GM18867 (cell line): ENCODE measurements at regions not wholly inside any gene's neighbourhood (a gene's known extent, or its start where the extent isn't known, plus 50 kb on each side); places are given as distances from the start of the nearest gene placed in this dataset.

ENCODE experiments used
- ATAC-seq: cut with Tn5 transposase; IDR thresholded peaks from one replicate; pipeline ENCODE4 v1.9.1; 2021; ENCODE audit warnings: mild to moderate bottlenecking, moderate library complexity; ENCODE audit not compliant: unreplicated experiment

DNA sequence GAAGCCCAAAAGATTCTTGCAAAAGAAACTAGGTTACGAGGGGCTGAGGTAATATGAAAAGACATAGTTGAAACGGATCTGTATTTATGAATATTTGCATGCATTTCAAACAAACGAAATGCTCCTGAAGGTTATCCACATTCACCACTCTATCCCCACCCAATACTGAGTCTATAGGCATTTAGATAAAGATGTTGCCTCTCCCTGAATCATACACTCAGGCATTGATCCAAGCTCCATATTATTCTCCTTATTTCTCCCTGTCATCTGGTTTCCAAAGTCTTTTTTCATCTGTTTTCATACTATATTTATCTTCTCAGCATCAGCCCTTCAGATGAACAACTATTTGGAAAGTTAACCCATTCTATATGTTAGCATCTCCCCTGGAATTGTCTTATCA, 492.5 kb upstream of the TGFBR2 start:
- ATAC-seq: no peak

GRCh38 chr3:30114918-30115317, 491.5 kb upstream of the TGFBR2 start:
- no peak for ATAC-seq

DNA sequence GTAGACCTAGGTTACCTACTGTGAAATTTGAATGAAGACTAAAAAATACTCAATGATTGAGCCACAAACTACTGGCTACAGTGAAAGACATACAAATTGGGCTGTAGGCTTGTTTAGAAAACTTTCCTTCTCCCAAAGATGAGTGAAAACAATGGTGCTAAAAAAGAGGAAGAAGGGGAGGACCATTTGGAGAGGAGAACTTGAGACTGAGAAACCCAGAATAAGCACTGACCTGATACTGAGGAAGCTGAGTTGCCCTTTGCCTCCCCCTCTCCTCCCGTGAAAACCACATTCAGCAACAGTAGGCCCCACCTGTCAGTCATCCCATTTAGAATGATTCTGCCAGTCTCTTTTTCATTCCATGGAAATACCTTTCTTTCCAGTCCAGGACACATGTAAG, 484.0 kb upstream of the TGFBR2 start:
- ATAC-seq: no peak

- ATAC-seq: no peak
Observed at GRCh38 chr3:30123224-30123623, 483.2 kb upstream of the TGFBR2 start.

DNA sequence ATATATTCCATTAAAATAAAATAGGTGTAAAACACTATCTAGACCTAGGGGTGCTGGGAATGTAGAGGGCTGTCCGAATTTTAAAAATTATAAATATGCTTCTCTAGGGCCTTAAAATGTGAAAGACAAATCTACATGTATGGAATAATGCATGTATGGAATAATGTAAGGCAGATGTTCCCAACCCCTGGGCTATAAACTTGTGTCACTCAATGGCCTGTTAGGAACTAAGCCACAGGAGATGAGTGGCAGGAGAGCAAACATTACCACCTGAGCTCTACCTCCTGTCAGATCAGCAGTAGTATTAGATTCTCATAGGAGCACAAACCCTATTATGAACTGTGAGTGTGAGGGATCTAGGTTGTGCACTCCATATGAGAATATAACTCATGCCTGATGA, 482.6 kb upstream of the TGFBR2 start:
- no peak for ATAC-seq

GRCh38 chr3:30124435-30125370, 481.7 kb upstream of the TGFBR2 start:
- no peak for ATAC-seq

DNA sequence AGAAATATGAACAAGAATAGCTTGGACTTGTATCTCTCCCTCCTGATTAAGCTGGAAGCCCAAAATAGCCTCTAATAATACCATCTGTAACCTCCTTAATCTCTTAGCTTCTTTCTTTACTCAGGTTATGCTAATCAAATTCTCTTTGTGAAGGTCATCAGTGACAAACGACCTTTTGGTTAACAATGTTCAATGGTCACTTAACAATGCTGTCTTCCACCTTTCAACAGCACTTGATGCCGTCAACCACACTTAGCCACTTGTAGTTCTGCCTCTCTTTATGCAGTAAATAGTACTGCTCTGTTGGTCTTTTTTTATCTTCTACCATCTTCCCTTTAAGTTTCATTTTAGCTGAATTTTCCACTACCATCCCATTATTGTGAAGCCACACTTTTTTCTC, 476.6 kb upstream of the TGFBR2 start:
- ATAC-seq: no peak

DNA sequence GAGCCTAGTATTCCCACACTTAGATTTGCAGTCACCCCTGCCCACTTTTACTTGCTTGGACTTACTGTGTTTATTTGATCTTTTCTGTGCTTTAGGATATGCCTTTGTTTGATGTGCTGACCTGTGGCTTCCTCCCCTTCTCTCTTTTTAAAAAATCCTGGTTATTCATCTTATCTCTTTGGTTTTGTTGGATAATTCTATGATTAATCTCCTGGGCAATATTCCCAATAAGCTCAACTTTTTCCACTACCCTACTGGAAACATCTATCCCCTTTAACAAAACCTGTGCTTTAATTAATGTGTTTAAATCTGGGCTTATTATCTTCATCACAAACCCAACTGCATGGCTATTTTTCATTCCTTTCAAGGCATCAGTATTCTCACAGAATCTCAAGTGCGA, 476.0 kb upstream of the TGFBR2 start:
- no peak for ATAC-seq

- ATAC-seq: no peak
Observed at GRCh38 chr3:30131191-30131590, 475.2 kb upstream of the TGFBR2 start.

GRCh38 chr3:30135190-30135589, 471.2 kb upstream of the TGFBR2 start:
- ATAC-seq: no peak

GRCh38 chr3:30139283-30139682, 467.1 kb upstream of the TGFBR2 start:
- ATAC-seq: no peak

- ATAC-seq: no peak
Observed at GRCh38 chr3:30140356-30141075, 465.9 kb upstream of the TGFBR2 start.

- no peak for ATAC-seq
Observed at GRCh38 chr3:30141178-30141581, 465.2 kb upstream of the TGFBR2 start.

DNA sequence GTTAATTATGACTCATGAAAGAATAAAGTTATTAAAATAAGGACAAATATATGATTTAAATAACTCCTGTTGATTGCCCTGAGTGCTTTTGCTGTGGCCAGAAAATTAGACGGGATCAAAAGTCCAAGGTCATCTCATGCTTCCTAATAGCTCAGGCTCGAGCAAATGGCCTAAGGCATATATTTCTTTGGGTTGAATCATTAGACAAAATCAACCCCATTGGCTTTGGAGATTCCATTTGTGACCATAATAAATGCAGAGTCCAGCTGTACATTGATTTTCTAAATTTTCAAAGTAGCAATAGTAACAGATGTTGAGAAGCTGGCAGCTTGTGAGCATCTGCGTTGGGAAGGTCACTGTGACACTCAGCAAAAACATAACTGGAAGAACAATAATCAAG, 464.5 kb upstream of the TGFBR2 start:
- no peak for ATAC-seq

GRCh38 chr3:30142946-30143345, 463.5 kb upstream of the TGFBR2 start:
- ATAC-seq: no peak

GRCh38 chr3:30145281-30145680, 461.1 kb upstream of the TGFBR2 start:
- no peak for ATAC-seq

DNA sequence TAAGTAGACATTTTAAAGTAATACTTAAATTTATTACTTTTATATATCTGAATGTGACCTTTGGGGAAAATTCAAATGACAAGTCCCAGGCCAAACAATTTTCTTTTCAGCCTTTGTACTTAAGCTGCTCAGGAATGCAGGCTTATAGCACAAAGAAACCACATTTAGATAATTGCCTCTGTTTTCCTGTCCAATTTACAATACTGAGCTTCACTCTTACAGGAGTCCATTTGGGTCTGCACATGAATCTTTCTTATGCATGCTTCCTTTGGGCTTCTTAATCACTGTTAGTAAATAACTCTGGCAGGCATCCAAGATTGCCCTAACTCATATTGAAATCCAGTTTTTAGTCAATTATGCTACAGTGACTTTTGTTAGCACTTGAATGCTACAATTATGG, 459.4 kb upstream of the TGFBR2 start:
- ATAC-seq: no peak

DNA sequence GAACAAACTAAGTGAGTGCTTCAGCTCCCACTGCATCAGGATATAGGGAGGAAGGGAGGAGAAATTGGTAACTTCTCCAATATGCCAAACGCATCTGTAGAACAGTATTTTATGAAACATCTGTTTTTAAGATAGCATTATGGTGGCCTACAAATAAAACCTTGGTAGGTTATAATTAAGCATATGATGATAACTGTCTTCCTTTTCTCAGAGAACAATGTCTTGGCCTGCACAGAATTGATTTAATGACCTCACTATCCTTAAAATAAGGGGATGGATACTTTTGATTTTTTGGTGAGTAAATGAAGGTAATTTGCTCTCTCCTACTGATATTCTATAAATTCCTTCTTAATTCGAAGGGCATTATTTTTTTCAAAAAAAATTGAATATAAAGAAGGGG, 451.5 kb upstream of the TGFBR2 start:
- no peak for ATAC-seq

- no peak for ATAC-seq
Observed at GRCh38 chr3:30155755-30156154, 450.6 kb upstream of the TGFBR2 start.

- no peak for ATAC-seq
Observed at GRCh38 chr3:30156586-30157498, 449.6 kb upstream of the TGFBR2 start.

- ATAC-seq: no peak
Observed at GRCh38 chr3:30161375-30161774, 445.0 kb upstream of the TGFBR2 start.
